ENCODE measurements at regions not wholly inside any gene's neighbourhood (a gene's known extent, or its start where the extent isn't known, plus 50 kb on each side); places are given as distances from the start of the nearest gene placed in this dataset.

DNA sequence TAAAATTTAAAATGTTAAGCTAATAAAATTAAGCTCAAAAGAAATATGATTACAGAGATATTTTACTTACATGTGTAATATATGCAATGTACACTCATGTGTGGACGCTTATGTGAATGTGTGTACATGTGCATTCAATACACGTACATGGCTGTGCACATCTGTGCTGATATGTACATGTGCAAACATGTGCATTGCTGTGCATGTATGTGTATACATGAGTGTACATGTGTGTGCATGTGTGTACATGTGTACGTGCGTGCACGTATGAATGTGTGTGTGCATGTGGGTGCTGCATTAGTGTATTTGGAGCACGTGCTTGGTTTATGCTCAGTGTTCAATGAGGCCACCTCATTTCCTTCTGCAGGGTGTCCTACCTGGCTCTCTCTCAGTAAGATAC, 88.2 kb upstream of the TMEM18 start:
- TF ChIP-seq POLR2A (IDR thresholded peaks at IDR 0.05): no peak
- TF ChIP-seq, protein P1, sequence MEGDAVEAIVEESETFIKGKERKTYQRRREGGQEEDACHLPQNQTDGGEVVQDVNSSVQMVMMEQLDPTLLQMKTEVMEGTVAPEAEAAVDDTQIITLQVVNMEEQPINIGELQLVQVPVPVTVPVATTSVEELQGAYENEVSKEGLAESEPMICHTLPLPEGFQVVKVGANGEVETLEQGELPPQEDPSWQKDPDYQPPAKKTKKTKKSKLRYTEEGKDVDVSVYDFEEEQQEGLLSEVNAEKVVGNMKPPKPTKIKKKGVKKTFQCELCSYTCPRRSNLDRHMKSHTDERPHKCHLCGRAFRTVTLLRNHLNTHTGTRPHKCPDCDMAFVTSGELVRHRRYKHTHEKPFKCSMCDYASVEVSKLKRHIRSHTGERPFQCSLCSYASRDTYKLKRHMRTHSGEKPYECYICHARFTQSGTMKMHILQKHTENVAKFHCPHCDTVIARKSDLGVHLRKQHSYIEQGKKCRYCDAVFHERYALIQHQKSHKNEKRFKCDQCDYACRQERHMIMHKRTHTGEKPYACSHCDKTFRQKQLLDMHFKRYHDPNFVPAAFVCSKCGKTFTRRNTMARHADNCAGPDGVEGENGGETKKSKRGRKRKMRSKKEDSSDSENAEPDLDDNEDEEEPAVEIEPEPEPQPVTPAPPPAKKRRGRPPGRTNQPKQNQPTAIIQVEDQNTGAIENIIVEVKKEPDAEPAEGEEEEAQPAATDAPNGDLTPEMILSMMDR (IDR thresholded peaks at IDR 0.05): no peak
